Renal cortex interstitium (tissue), 11 donors: ENCODE measurements at regions not wholly inside any gene's neighbourhood (a gene's known extent, or its start where the extent isn't known, plus 50 kb on each side); places are given as distances from the start of the nearest gene placed in this dataset.
"Not testable (repeated sequence)": the region's sequence is repeated elsewhere in the genome, so short reads cannot be mapped to it uniquely, and the experiment has no call there.

Source experiments
- DNase-seq, 11 donors: peaks; one replicate each; pipeline ENCODE4 v3.0.0-alpha.2; 2013; ENCODE audit warnings: low read depth in 9 of 11, low spot score in 4 of 11; ENCODE audit errors: extremely low read depth in 1 of 11

DNA sequence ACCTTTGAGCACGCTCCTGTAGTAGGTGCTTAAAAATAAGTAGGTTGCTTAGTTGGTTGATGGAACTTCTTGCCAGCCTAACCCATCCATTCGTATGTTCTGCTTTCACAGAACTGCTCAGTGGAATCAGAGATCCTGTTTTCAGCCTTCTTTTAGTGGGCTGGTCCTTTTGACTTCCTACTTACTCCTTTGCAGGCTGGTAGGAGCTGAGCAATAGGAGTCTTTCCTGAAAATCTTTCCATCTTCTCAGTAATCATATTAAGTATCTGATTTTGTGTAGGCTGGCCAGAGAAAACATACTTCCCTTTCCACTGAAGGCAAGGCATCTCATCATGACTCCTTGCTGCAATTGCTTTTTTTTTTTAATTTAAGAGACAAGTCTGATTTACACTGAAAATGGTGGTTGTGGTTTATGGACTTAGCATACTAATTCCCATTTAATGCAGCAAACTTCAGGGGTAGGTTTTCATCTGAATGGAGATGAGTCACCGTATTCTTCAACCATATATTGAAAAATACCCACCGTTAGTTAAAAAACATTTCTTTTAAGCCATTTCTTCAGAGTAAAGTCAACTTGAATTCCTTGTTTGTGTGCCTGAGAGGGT, 208.0 kb downstream of the ZNF365 start:
- no peak for DNase-seq

DNA sequence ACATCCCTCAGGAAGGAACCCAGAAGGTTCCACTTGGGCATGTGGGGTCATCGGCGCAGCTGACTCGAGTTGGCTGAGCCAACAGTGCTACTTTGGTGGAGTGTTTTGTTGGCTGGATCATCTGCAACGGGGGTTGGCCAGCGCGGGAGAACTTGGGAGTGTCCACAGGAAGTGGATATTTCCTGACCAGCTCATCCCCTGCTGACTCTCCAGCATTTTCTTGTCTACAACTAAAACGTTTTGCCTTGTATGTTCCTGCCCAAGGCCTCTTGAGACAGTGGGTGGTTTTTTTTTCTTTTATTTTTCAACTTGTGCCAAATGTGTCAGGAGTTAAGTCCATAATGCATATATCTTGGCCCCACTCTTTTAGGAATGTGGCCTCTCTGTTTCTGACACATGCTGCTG, 208.6 kb downstream of the ZNF365 start:
- peak in 6 of 11 donors; percentile 13 to 58 (median 48) for DNase-seq

DNA sequence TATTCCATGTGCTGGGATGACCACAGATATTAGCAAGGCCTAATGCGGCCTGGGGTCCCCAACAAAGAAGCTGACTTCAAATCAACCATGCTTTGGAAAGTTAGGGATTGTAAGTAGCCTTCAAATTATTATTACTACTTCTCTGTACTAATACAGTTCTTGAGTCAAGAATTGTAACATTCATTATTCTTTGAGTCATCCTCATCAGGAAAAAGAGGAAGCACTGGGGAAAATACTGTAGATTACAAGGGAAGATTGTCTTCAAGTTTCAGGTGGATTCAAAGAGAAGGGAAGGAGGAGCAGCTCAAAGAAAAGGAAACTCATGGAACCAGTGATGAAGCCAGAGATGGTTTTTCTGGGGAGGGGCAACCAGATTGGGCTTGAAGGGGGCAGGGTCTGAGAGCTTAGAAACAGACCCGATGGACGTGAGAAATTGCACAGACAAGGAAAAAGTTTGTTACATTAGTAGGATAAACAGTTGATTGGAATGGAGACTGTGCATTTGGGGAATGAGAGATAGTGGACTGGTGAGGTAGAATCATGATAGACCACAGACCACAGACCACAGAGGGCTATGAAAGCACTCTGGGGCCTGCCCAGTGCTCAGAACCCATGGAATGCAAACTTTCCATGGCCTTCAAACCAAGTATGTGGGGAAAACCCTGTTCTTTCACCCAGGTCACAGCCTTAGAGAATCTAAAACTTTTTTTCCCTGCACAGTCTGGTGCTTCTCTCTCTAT, 209.9 kb downstream of the ZNF365 start:
- DNase-seq: no peak

DNA sequence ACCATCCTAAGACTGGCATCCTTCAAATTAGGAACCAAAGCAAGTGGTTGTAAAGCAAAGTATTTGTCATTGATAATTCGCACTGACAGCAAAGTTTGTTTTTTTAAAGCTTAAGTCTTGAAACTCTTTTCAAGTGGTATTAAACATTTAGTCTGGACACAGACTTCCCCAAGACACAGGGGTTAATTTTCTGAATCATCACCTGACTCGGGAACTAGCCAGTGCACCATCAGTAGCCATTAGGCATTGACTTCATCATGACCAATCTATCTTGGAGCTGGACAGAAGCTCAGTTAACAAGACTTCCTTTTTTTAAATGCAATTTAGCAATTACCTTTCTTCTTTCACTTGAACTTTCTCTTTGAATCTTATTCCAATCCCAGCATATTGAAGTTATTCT, 210.6 kb downstream of the ZNF365 start:
- no peak for DNase-seq

DNA sequence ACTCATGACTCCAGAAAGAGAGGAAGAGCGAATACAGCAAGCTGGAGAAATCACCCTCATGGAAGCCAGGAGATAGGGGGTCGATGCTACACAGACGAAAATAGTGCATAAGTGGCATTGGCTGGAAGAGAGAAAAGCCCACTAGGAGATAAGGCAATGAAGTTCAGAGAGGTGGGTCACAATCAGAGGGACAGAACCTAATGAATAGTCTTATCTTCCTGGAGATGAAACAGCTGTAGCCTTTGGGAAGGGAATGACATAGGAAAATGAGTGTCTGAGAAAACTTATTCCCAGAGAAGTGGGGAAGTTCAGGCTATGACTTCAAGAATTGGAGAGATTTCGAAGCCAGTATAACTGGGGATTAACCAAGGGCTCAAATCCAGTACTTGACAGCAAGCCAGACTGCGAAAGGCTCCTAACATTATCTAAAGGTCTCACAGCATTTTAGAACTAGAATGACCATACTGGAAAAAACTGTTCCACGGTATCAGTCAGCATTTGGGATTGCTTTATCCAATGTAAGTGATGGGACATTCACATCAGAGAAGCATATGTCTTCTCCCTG, 211.1 kb downstream of the ZNF365 start:
- no peak for DNase-seq

DNA sequence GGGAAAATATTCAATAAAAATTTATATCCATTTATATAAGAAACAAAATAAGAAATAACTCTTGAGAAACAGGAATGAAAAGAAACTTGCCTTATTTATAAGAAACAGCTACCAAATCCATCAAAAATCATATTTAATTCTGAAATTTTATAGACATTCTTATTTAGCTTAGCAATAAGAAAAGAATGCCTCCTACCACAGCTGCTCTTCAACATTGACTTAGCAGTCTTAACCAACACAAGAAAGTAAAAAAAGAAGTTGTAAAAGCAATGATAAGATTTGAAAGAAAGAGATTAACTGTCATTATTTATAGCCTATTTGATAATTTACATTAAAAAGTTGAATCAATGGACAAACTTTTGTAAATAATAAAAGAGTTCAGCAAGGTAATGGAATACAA, 212.8 kb downstream of the ZNF365 start:
- no peak for DNase-seq

DNA sequence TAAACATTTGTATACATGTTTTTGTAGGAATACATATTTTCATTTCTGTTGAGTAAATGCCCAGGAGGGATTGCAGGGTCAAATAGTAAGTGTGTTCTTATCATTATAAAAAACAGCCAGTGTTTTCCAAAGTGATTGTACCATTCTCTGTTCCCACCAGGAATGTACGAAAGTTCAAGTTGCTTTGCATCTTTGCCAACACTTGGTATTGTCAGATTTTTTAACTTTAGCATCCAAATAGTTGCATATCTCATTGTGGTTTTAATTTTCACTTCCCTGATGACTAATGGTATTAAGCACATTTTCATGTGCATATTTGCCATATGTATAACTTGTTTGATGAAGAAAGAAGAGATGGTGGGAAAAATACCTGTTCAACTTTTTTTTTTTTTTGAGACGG, 213.9 kb downstream of the ZNF365 start:
- no peak for DNase-seq

DNA sequence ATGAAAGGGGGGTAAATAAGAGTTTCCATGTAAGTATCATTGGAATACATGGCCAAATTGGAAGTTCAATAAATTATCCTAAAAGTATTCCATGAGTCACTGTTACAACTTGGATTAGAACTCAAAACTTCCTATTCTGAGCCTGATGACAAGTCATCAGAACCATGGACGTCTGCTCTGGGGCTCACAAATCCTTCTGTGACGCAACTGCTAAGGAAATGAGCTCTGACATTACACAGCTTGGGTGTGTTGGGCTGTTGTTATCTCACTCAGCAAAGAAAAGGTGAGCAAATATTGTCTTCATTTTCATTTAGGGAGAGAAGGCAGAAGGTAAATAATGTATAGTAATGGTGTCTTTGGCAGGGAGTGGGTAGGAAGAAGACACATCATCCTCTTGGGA, 214.8 kb upstream of the ADO start:
- DNase-seq: no peak

DNA sequence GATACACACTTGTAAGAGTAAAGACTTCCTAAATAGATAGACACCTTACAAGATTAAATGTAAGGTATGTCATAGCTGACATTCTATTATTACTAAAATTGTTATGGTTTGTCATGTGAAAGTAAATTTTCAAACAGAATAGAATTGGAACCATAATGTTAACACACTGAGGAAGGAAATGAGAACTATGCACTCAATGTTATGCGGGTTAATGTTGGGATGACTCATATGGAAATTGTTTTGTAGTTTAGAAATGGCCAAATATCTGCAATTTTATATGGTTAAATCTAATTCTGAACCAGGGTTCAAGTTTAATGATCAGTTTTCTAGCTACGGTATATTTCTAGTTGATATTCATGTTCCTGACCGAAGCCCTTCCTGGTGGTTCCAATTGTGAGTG, 214.2 kb upstream of the ADO start:
- no peak for DNase-seq

DNA sequence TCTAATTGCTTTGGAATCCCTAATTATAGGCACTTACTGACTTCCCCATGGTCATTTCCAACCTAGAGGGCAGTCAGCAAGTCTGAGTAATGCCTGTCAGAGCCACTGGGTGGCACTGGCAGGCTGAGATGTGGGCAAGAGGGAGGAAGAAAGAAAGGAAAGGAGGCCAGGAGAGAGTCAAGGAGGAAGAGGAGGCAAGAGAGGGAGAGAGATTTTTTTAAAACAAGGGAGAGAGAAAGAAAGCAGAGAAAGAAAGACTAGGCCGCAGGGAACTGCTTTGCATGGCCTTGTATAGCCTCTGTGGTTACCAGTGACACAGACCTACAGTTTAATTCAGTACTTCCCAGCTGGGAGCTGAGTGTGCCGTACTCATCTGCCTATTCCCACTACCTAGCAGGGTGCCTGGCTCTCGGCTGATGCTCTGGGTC, 210.4 kb upstream of the ADO start:
- peak in 5 of 11 donors; percentile 10 to 47 (median 43) for DNase-seq

DNA sequence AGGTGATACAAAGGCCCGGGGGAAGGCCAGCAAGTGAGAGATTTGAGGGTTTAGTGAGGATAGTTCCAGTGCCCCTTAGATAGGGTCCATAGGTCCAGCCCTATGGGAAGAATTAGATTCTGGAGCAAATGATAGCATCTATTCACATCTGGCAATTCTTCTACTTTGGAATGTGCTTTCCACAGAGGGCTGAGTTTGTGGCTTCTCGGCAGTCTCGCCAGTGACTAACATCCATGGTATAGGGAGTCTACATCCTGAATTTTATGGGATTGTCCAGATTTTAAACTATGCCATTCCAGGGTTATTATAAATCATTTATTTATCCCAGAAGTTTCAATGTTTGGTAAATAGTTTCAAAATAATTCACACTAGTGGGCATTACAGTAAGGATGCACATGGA, 207.3 kb upstream of the ADO start:
- no peak for DNase-seq

DNA sequence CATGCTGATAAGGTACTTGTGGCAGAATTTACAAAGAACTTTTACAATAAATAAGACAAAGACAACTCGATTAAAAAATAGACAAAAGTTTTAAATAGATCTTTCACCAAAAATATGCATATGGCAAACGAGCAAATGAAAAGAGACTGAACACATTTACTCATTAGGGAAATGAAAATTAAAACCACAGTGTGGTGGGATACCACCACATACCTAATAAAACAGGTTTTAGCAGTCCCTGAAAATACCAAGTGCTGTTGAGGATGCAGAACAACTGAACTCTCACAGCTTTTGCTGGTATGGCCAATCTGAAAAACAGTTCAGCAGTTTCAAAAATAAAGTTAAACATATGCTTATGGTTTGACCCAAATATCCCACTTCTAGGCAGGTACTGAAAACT, 205.4 kb upstream of the ADO start:
- no peak for DNase-seq

DNA sequence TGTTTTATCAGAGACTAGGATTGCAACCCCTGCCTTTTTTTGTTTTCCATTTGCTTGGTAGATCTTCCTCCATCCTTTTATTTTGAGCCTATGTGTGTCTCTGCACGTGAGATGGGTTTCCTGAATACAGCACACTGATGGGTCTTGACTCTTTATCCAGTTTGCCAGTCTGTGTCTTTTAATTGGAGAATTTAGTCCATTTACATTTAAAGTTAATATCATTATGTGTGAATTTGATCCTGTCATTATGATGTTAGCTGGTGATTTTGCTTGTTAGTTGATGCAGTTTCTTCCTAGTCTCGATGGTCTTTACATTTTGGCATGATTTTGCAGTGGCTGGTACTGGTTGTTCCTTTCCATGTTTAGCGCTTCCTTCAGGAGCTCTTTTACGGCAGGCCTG, 198.0 kb upstream of the ADO start:
- DNase-seq: not testable (repeated sequence)

DNA sequence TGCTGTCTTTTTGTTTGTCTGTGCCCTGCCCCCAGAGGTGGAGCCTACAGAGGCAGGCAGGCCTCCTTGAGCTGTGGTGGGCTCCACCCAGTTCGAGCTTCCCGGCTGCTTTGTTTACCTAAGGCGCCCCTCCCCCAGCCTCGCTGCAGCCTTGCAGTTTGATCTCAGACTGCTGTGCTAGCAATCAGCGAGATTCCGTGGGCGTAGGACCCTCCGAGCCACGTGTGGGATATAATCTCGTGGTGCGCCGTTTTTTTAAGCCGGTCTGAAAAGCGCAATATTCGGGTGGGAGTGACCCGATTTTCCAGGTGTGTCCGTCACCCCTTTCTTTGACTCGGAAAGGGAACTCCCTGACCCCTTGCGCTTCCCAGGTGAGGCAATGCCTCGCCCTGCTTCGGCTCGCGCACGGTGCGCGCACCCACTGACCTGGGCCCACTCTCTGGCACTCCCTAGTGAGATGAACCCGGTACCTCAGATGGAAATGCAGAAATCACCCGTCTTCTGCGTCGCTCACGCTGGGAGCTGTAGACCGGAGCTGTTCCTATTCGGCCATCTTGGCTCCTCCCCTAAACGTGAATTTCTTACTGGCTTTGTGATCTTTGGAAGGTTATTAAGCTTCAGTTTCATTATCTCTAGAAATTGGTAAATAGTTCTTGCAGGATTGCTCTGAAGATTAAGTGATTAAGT, 196.2 kb upstream of the ADO start:
- not testable (repeated sequence) for DNase-seq

DNA sequence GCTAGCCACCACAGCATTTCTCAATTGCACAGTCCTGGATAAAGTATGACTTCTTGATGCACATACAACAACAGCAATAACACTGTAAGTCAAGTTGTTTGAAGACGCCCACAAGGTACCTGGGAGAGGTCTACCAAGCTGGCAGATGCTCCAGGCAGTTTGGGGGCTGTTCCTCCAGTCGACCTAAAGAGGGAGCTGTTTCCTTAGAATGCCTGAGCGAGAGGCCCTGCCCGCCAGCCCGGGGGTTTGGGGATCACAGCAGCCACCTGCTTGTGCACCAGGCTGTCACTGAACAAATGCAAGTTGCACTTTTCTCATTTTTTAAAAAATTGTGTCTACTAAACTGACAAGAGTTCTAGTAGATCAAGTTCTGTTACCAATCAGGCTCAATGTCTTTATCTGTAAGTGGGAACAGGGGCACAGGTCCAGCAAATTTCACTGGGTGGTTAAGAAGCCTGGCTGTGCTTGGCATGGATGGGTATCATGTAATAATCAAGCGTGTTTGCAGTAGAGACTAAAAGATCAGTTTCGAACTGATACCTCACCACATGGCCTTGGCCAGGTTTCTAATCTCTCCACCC, 193.8 kb upstream of the ADO start:
- peak in 8 of 11 donors; percentile 26 to 58 (median 40) for DNase-seq

DNA sequence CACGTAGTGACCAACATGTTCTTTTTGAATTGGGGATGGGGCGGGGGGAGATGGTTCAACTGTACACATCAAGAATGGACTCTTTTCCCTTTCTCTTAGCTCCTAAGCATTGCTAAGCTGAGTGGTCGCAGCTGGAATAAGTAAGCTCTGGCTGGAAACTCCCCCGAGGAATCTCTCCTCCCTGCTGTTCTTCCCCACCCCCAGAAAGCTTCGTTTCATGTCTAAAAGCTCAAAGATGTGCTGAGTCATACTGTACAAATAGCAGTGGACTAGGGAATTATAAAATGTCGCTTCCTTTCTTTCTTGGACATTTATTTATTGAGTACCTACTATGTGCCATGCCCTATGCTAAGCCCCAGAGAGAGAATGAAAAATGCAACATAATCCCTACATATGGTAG, 191.1 kb upstream of the ADO start:
- peak in 10 of 11 donors; percentile 41 to 81 (median 58) for DNase-seq

DNA sequence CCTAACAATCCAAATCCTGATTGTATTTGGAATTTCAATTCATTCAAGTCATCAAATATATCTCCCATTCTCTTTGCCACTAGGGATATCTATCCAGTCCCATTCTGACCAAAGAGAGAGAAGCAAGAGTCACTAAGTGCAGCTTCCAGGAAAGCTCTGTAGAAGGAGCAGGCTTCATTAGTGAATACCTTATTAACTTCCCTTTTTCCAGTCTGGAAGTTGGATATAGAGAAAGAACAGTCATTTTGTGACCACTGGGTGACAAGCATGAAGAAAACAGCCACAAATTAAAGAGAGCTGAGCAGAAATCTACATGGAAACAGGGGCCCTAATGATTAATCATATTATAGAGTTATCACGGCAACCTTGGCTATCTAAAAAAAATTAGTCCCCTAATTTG, 190.7 kb upstream of the ADO start:
- no peak for DNase-seq

DNA sequence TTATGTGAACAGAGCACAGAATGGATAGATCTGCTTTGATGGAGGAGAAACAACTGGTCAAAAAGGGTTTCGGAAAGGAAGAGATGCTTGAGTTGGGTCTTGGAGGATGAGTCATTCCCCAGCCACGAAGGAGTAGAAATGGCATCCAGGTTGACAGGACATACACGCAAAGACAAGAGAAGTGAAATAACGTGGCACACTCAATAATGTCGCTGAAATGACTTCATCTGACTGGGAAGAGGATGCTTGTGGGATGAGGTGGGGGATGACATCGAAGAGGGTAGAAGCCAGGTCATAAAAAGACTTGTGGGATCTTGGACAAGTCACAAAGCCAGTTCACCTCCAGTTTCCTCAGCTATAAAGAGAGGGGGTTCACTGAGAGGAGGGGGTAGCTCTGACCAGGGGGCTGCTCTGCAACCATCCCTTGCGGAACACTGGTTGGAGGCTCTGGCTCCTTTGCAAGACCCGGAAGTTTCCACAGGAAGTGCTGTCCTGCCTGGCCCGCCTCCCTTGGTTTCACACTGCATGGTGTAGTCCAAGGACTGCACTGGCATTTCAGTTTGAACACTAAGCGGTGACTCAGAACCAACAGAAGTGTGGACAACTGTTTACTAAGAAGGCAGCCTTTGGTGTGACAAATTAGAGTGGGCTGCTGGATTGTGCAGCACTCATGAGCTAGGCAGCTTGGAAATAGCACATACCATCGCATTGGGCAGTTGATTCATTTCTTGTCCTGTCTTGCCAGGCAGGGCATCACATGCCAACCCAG, 189.9 kb upstream of the ADO start:
- DNase-seq: no peak
